ENCODE measurements at regions not wholly inside any gene's neighbourhood (a gene's known extent, or its start where the extent isn't known, plus 50 kb on each side); places are given as distances from the start of the nearest gene placed in this dataset.

DNA sequence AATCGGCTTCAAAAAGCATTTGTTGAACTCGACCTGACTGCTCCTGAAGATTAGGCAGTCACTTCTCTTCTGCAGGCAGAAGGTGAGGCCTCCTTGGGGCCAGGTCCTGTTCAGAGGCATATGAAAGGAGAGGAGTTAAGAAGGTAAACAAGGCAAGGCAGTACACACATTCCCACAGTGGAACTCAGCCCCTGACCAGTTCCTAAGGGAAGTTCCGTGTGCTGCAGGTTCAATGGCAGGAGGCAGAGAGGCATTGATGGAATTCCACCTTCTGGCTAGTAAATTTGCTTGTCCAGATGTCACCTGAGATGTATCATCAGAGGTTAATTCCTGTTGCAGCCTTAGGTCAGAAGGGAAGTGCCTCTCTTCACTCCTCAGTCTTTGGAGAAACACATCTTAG lies 337.0 kb upstream of the MTNR1B start:
- TF ChIP-seq, protein P1, sequence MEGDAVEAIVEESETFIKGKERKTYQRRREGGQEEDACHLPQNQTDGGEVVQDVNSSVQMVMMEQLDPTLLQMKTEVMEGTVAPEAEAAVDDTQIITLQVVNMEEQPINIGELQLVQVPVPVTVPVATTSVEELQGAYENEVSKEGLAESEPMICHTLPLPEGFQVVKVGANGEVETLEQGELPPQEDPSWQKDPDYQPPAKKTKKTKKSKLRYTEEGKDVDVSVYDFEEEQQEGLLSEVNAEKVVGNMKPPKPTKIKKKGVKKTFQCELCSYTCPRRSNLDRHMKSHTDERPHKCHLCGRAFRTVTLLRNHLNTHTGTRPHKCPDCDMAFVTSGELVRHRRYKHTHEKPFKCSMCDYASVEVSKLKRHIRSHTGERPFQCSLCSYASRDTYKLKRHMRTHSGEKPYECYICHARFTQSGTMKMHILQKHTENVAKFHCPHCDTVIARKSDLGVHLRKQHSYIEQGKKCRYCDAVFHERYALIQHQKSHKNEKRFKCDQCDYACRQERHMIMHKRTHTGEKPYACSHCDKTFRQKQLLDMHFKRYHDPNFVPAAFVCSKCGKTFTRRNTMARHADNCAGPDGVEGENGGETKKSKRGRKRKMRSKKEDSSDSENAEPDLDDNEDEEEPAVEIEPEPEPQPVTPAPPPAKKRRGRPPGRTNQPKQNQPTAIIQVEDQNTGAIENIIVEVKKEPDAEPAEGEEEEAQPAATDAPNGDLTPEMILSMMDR (IDR thresholded peaks at IDR 0.05): no peak
- no peak for TF ChIP-seq POLR2AphosphoS5 (IDR thresholded peaks at IDR 0.05)

All from stomach (tissue), 4 donors.